Amniotic epithelial cell (primary cell): ENCODE measurements at regions not wholly inside any gene's neighbourhood (a gene's known extent, or its start where the extent isn't known, plus 50 kb on each side); places are given as distances from the start of the nearest gene placed in this dataset.
A peak's percentile ranks its signal among the peaks of the same experiment; 100 is the strongest.
"Not testable (repeated sequence)": the region's sequence is repeated elsewhere in the genome, so short reads cannot be mapped to it uniquely, and the experiment has no call there.

ENCODE experiments used
- DNase-seq: peaks from one replicate; pipeline ENCODE4 v3.0.0-alpha.2; 2010; ENCODE audit warnings: low read depth

- no peak for DNase-seq
These were observed 390.7 kb downstream of the DLEU7 start for GRCh38 chr13:50452756-50453155.

GRCh38 chr13:50453188-50453587 lies 390.3 kb downstream of the DLEU7 start:
- no peak for DNase-seq

- DNase-seq, result no peak
These were observed 387.4 kb downstream of the DLEU7 start for GRCh38 chr13:50456111-50456510.

- no peak for DNase-seq
These were observed 385.8 kb downstream of the DLEU7 start for GRCh38 chr13:50457415-50458393.

- DNase-seq, result no peak
These were observed 384.4 kb downstream of the DLEU7 start for GRCh38 chr13:50459046-50459445.

- DNase-seq, result no peak
These were observed 383.8 kb downstream of the DLEU7 start for GRCh38 chr13:50459658-50460057.

GRCh38 chr13:50460358-50460757 lies 383.1 kb downstream of the DLEU7 start:
- peak; percentile 57 for DNase-seq

GRCh38 chr13:50461189-50461588 lies 382.3 kb downstream of the DLEU7 start:
- DNase-seq, result no peak

GRCh38 chr13:50463719-50464118 lies 379.8 kb downstream of the DLEU7 start:
- no peak for DNase-seq

GRCh38 chr13:50464349-50465251 lies 378.9 kb downstream of the DLEU7 start:
- no peak for DNase-seq

- no peak for DNase-seq
These were observed 377.0 kb downstream of the DLEU7 start for GRCh38 chr13:50466456-50466855.

GRCh38 chr13:50467156-50468110 lies 376.1 kb downstream of the DLEU7 start:
- DNase-seq, result no peak

- no peak for DNase-seq
These were observed 374.4 kb downstream of the DLEU7 start for GRCh38 chr13:50468849-50469669.

- DNase-seq, result not testable (repeated sequence)
These were observed 370.4 kb downstream of the DLEU7 start for GRCh38 chr13:50473050-50473449.

GRCh38 chr13:50474088-50474662 lies 369.3 kb downstream of the DLEU7 start:
- no peak for DNase-seq

- DNase-seq, result no peak
These were observed 366.8 kb downstream of the DLEU7 start for GRCh38 chr13:50476577-50477285.

GRCh38 chr13:50481936-50482335 lies 361.6 kb downstream of the DLEU7 start:
- no peak for DNase-seq

- DNase-seq, result no peak
These were observed 360.1 kb downstream of the DLEU7 start for GRCh38 chr13:50483416-50483815.

- no peak for DNase-seq
These were observed 358.9 kb downstream of the DLEU7 start for GRCh38 chr13:50484472-50485113.
